H9 (cell line): ENCODE measurements at regions not wholly inside any gene's neighbourhood (a gene's known extent, or its start where the extent isn't known, plus 50 kb on each side); places are given as distances from the start of the nearest gene placed in this dataset.

ENCODE experiments used
- DNase-seq: peaks from one replicate; pipeline ENCODE4 v3.0.0-alpha.2; 2017
- H2AFZ ChIP-seq: one replicate; pipeline ENCODE4 v1.6.1; 2013; ENCODE audit warnings: mild to moderate bottlenecking, low read length, control low read depth, moderate library complexity
- H2AK5ac ChIP-seq: 2 replicates; pipeline ENCODE4 v1.6.1; 2013; ENCODE audit warnings: low read length, control low read depth, mixed read lengths; ENCODE audit not compliant: insufficient read length
- H2BK120ac ChIP-seq: one replicate; pipeline ENCODE4 v1.6.1; 2013; ENCODE audit warnings: low read depth, mild to moderate bottlenecking, low read length, control low read depth, inconsistent platforms; ENCODE audit not compliant: poor library complexity, severe bottlenecking
- H2BK12ac ChIP-seq: 2 replicates; pipeline ENCODE4 v1.6.1; 2013; ENCODE audit warnings: low read length, control low read depth, mixed read lengths, low read depth; ENCODE audit not compliant: insufficient read length
- H2BK15ac ChIP-seq: 2 replicates; pipeline ENCODE4 v1.6.1; 2013; ENCODE audit warnings: low read depth, low read length, control low read depth
- H2BK20ac ChIP-seq: one replicate; pipeline ENCODE4 v1.6.1; 2013; ENCODE audit warnings: low read depth, mild to moderate bottlenecking, low read length, control low read depth, inconsistent platforms; ENCODE audit not compliant: poor library complexity, severe bottlenecking
- H2BK5ac ChIP-seq: 2 replicates; pipeline ENCODE4 v1.6.1; 2013; ENCODE audit warnings: low read length, control low read depth, mixed read lengths; ENCODE audit not compliant: insufficient read length
- H3K14ac ChIP-seq: 2 replicates; pipeline ENCODE4 v1.6.1; 2013; ENCODE audit warnings: low read length, control low read depth; ENCODE audit not compliant: insufficient read depth
- H3K18ac ChIP-seq: 2 replicates; pipeline ENCODE4 v1.6.1; 2013; ENCODE audit warnings: low read depth, mild to moderate bottlenecking, mixed read lengths, low read length, control low read depth; ENCODE audit not compliant: insufficient read length
- H3K23ac ChIP-seq: 2 replicates; pipeline ENCODE4 v1.6.1; 2013; ENCODE audit warnings: low read length, control low read depth, mixed read lengths, low read depth; ENCODE audit not compliant: insufficient read length
- H3K23me2 ChIP-seq: 2 replicates; pipeline ENCODE4 v1.6.1; 2013; ENCODE audit warnings: low read depth, mild to moderate bottlenecking, mixed read lengths, low read length, control low read depth; ENCODE audit not compliant: insufficient read length, poor library complexity, severe bottlenecking
- H3K27ac ChIP-seq: 2 replicates; pipeline ENCODE4 v1.5.1; 2013; ENCODE audit warnings: low read length, control low read depth, mixed read lengths, low read depth; ENCODE audit not compliant: insufficient read length
- H3K27me3 ChIP-seq: 2 replicates; pipeline ENCODE4 v1.6.1; 2013; ENCODE audit warnings: low read length, control low read depth, inconsistent platforms; ENCODE audit not compliant: insufficient read depth
- H3K4ac ChIP-seq: 2 replicates; pipeline ENCODE4 v1.6.1; 2013; ENCODE audit warnings: low read depth, mild to moderate bottlenecking, control low read depth, inconsistent platforms, low read length, moderate library complexity
- H3K4me1 ChIP-seq: 2 replicates; pipeline ENCODE4 v1.6.1; 2013; ENCODE audit warnings: low read length, control low read depth, inconsistent platforms; ENCODE audit not compliant: insufficient read depth
- H3K4me2 ChIP-seq: 2 replicates; pipeline ENCODE4 v1.6.1; 2013; ENCODE audit warnings: low read length, control low read depth, mixed read lengths; ENCODE audit not compliant: insufficient read length, insufficient read depth
- H3K56ac ChIP-seq: 2 replicates; pipeline ENCODE4 v1.6.1; 2013; ENCODE audit warnings: low read depth, mild to moderate bottlenecking, mixed read lengths, low read length, control low read depth; ENCODE audit not compliant: insufficient read length
- H3K79me1 ChIP-seq: 2 replicates; pipeline ENCODE4 v1.6.1; 2013; ENCODE audit warnings: low read depth, mild to moderate bottlenecking, moderate library complexity, low read length, control low read depth, inconsistent platforms; ENCODE audit not compliant: insufficient read depth, poor library complexity, severe bottlenecking
- H3K79me2 ChIP-seq: 2 replicates; pipeline ENCODE4 v1.6.1; 2013; ENCODE audit warnings: low read length, control low read depth, inconsistent platforms; ENCODE audit not compliant: insufficient read depth
- H3K9ac ChIP-seq: 2 replicates; pipeline ENCODE4 v1.6.1; 2013; ENCODE audit warnings: low read length, control low read depth, mixed read lengths; ENCODE audit not compliant: insufficient read length; ENCODE audit errors: extremely low read depth
- H3K9me3 ChIP-seq: one replicate; pipeline ENCODE4 v1.6.1; 2013; ENCODE audit warnings: low read depth, low read length, inconsistent platforms; ENCODE audit not compliant: control insufficient read depth
- H3T11ph ChIP-seq: one replicate; pipeline ENCODE4 v1.6.1; 2013; ENCODE audit warnings: mild to moderate bottlenecking, low read length, control low read depth, inconsistent platforms
- H4K20me1 ChIP-seq: one replicate; pipeline ENCODE4 v1.6.1; 2013; ENCODE audit not compliant: control insufficient read depth, insufficient read length, insufficient read depth
- H4K5ac ChIP-seq: 2 replicates; pipeline ENCODE4 v1.6.1; 2013; ENCODE audit warnings: low read depth, mild to moderate bottlenecking, mixed read lengths, low read length, control low read depth; ENCODE audit not compliant: insufficient read length
- H4K8ac ChIP-seq: replicated peaks from 2 replicates; pipeline ENCODE4 v1.6.1; 2013; ENCODE audit warnings: low read length, control low read depth, mixed read lengths, low read depth; ENCODE audit not compliant: insufficient read length
- H4K91ac ChIP-seq: 2 replicates; pipeline ENCODE4 v1.6.1; 2013; ENCODE audit warnings: low read depth, mild to moderate bottlenecking, moderate library complexity, mixed read lengths, low read length, control low read depth; ENCODE audit not compliant: insufficient read length
- H3K27ac Mint-ChIP-seq, 3 experiments: 2 replicates in 2 of 3; 3 replicates in 1 of 3; pipeline ENCODE4 v1.8.0; 2020 to 2021; ENCODE audit warnings: mixed read lengths in 3 of 3, mild to moderate bottlenecking in 1 of 3, moderate library complexity in 1 of 3
- H3K27me3 Mint-ChIP-seq: 2 replicates; pipeline ENCODE4 v1.8.0; 2021; ENCODE audit warnings: low read depth, mild to moderate bottlenecking, moderate library complexity, mixed read lengths
- H3K36me3 Mint-ChIP-seq, 3 experiments: 2 replicates in 2 of 3; 3 replicates in 1 of 3; pipeline ENCODE4 v1.8.0; 2020 to 2021; ENCODE audit warnings: low read depth in 3 of 3, mixed read lengths in 3 of 3; ENCODE audit not compliant: insufficient read depth in 1 of 3
- H3K4me1 Mint-ChIP-seq, 2 experiments: 2 replicates each; pipeline ENCODE4 v1.8.0; 2020; ENCODE audit warnings: mixed read lengths in 2 of 2
- H3K4me3 Mint-ChIP-seq, 2 experiments: 2 replicates in 1 of 2; 3 replicates in 1 of 2; pipeline ENCODE4 v1.8.0; 2020 to 2021; ENCODE audit warnings: mild to moderate bottlenecking in 2 of 2, mixed read lengths in 2 of 2, moderate library complexity in 1 of 2
- H3K9me3 Mint-ChIP-seq, 2 experiments: 2 replicates in 1 of 2; 3 replicates in 1 of 2; pipeline ENCODE4 v1.8.0; 2020; ENCODE audit warnings: mild to moderate bottlenecking in 2 of 2, mixed read lengths in 2 of 2, moderate library complexity in 1 of 2
- CTCF ChIP-seq: fragments of 200-600 bp; sonication (generic); conservative IDR thresholded peaks from 3 replicates; pipeline ENCODE4 v1.8.0; 2021; ENCODE audit warnings: antibody characterized with exemption, mild to moderate bottlenecking
- WGBS: extraction: QIAGEN DNeasy Blood & Tissue Kit; methylation state at CpG from one replicate; pipeline ENCODE4 v1.1.7; 2013; ENCODE audit warnings: missing lambda C conversion rate, low lambda C conversion rate, mixed read lengths; ENCODE audit not compliant: insufficient read length; ENCODE audit errors: extremely low coverage; 5-methylcytosine and 5-hydroxymethylcytosine counted together

GRCh38 chr9:126020836-126021235 lies 273.7 kb downstream of the PBX3 start:
- Mint-ChIP-seq H3K4me3 (no peak overlapping the region), H3K27ac (peak overlapping the region in 2 of 3 experiments; percentile 33 to 44; a peak in 3 of 7 replicates), H3K36me3 (no peaks in the 10 kb centered on the region; a peak in 1 of 7 replicates), H3K9me3 (no peaks in the 10 kb centered on the region; a peak in 1 of 5 replicates), H3K27me3 (no peaks in the 10 kb centered on the region; the same call in 1 of the 2 replicates), H3K4me1 (no peaks in the 10 kb centered on the region)
- H3K56ac ChIP-seq, result no peak overlapping the region
- no peak overlapping the region for H3K9ac ChIP-seq
- no peak overlapping the region for H2BK20ac ChIP-seq
- H4K5ac ChIP-seq, result no peak overlapping the region
- no peak for DNase-seq
- no peak overlapping the region for H2AFZ ChIP-seq
- H3T11ph ChIP-seq, result no peak overlapping the region
- H2BK120ac ChIP-seq, result no peak overlapping the region
- no peaks in the 10 kb centered on the region for H3K23me2 ChIP-seq
- H2BK15ac ChIP-seq, result no peak overlapping the region
- no peak overlapping the region for H2BK5ac ChIP-seq
- no peak overlapping the region for H4K8ac ChIP-seq
- no peak overlapping the region for H2BK12ac ChIP-seq
- no peak for TF ChIP-seq CTCF
- H3K27ac ChIP-seq, result no peak overlapping the region
- H4K91ac ChIP-seq, result no peak overlapping the region
- H3K79me2 ChIP-seq, result no peaks in the 10 kb centered on the region
- no peak overlapping the region for H3K23ac ChIP-seq
- H3K14ac ChIP-seq, result no peak overlapping the region
- no peak overlapping the region for H3K4me2 ChIP-seq
- H4K20me1 ChIP-seq, result no peaks in the 10 kb centered on the region
- no peaks in the 10 kb centered on the region for H3K4me1 ChIP-seq
- H3K27me3 ChIP-seq, result no peaks in the 10 kb centered on the region
- H3K79me1 ChIP-seq, result no peaks in the 10 kb centered on the region
- no peak overlapping the region for H2AK5ac ChIP-seq
- no peaks in the 10 kb centered on the region for H3K9me3 ChIP-seq
- no CpG with 5 or more reads among the region's 15 CpGs for WGBS
- no peak overlapping the region for H3K4ac ChIP-seq
- H3K18ac ChIP-seq, result no peak overlapping the region
